Large intestine (tissue), 3 donors: ENCODE measurements at regions not wholly inside any gene's neighbourhood (a gene's known extent, or its start where the extent isn't known, plus 50 kb on each side); places are given as distances from the start of the nearest gene placed in this dataset.

Experiments
- DNase-seq, 2 donors: peaks; one replicate each; pipeline versions ENCODE4 v3.0.0 to v3.0.0-alpha.2; 2013
- H3K27ac ChIP-seq: one replicate; pipeline ENCODE4 v1.5.1; 2013; ENCODE audit warnings: low read length
- H3K27me3 ChIP-seq: 2 replicates; pipeline ENCODE4 v1.6.1; 2013; ENCODE audit warnings: low read length; ENCODE audit not compliant: control insufficient read depth, insufficient read depth
- H3K36me3 ChIP-seq: 2 replicates; pipeline ENCODE4 v1.6.1; 2013; ENCODE audit warnings: low read length; ENCODE audit not compliant: control insufficient read depth, insufficient read depth
- H3K4me1 ChIP-seq: one replicate; pipeline ENCODE4 v1.6.1; 2013; ENCODE audit warnings: low read length; ENCODE audit not compliant: control insufficient read depth, insufficient read depth
- H3K4me3 ChIP-seq: one replicate; pipeline ENCODE4 v1.5.1; 2013; ENCODE audit warnings: low read length
- H3K9me3 ChIP-seq: one replicate; pipeline ENCODE4 v1.6.1; 2013; ENCODE audit warnings: mild to moderate bottlenecking, low read depth, low read length, moderate library complexity; ENCODE audit not compliant: control insufficient read depth
- WGBS: methylation state at CpG from one replicate; pipeline ENCODE4 v1.1.5; 2013; ENCODE audit warnings: low lambda C conversion rate; ENCODE audit not compliant: insufficient coverage; 5-methylcytosine and 5-hydroxymethylcytosine counted together

DNA sequence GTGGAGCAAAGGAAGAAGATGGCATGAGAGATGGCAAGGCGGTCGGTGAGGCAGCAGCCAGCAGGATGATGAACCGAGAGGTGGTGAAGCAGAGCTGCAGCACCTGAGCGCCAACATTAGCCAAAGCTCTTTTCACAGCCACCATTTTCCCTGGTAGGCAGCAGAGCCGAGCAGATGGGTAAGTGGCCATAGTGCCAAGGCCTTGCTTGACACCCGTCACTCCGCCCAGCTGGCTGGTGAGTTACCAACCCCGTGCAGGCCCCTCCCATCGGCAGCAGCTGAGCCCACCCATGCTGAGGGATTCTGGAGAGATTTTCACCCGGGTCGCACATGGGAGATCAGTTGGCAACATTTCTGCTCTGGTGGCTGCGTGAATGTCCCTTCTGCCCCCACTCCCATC, 647.7 kb downstream of the PTPRU start:
- H3K27ac ChIP-seq = no peak overlapping the region
- no peaks in the 10 kb centered on the region for H3K9me3 ChIP-seq
- DNase-seq = no peak
- H3K4me1 ChIP-seq = no peaks in the 10 kb centered on the region
- WGBS = no CpG with 5 or more reads among the region's 12 CpGs
- no peaks in the 10 kb centered on the region for H3K36me3 ChIP-seq
- H3K4me3 ChIP-seq = no peak overlapping the region
- H3K27me3 ChIP-seq = no peaks in the 10 kb centered on the region

DNA sequence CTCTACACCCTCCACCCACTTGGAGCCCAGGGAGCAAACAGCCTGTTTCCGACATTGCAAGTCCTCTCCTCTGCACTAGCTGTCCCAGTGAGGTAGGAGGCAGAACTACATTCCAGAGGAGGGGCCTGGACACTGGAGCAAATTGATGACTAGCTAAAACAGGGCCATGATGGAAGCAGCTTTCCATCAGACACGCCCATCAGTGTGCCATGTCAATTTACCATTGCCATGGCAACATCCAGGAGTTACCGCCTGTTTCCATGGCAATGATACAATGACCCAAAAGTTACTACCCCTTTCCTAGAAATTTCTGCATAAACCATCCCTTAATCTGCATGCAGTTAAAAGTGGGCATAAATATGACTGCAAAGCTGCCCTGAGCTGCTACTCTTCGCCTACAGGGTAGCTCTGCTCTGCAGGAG, 647.1 kb downstream of the PTPRU start:
- no peaks in the 10 kb centered on the region for H3K9me3 ChIP-seq
- DNase-seq = no peak
- H3K4me3 ChIP-seq = no peak overlapping the region
- H3K36me3 ChIP-seq = no peaks in the 10 kb centered on the region
- no CpG with 5 or more reads among the region's 4 CpGs for WGBS
- H3K27ac ChIP-seq = no peak overlapping the region
- H3K4me1 ChIP-seq = no peaks in the 10 kb centered on the region
- H3K27me3 ChIP-seq = no peaks in the 10 kb centered on the region

- Histone ChIP-seq H3K27me3 (peaks cover 2% of the 10 kb centered on the region), H3K9me3 (no peaks in the 10 kb centered on the region), H3K27ac (no peak overlapping the region), H3K4me1 (no peaks in the 10 kb centered on the region), H3K36me3 (no peaks in the 10 kb centered on the region), H3K4me3 (no peak overlapping the region)
- no peak for DNase-seq
- no CpG with 5 or more reads among the region's 1 CpG for WGBS
Observed at GRCh38 chr1:29880556-29880955, 644.2 kb downstream of the PTPRU start.

GRCh38 chr1:29879217-29879616, 642.9 kb downstream of the PTPRU start:
- Histone ChIP-seq H3K4me1 (no peaks in the 10 kb centered on the region), H3K9me3 (no peaks in the 10 kb centered on the region), H3K4me3 (no peak overlapping the region), H3K27ac (no peak overlapping the region), H3K36me3 (no peaks in the 10 kb centered on the region), H3K27me3 (peaks cover 2% of the 10 kb centered on the region)
- no peak for DNase-seq
- WGBS = no CpG with 5 or more reads among the region's 8 CpGs

DNA sequence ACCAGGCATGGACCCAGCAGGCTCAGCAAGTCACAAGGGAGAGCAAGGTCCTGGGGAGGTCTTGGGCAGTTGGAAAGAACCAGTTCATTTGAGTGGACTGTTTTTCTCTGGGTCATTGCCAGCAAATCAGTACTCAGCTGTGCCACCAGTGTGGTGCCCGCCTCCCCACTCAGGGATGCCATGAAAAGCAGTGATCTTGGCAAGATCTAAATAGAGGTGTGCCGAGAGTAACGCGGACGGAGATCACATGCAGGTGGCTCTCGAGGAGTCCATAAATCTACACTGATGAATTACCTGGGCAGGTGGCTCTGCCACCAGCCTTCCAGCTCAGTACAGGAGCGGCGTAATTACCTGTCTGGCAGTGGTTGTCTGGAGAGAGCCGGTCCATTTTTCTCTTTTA, 642.2 kb downstream of the PTPRU start:
- WGBS = no CpG with 5 or more reads among the region's 9 CpGs
- no peak for DNase-seq
- peaks cover 2% of the 10 kb centered on the region for H3K27me3 ChIP-seq

GRCh38 chr1:29876902-29877301, 640.6 kb downstream of the PTPRU start:
- no peaks in the 10 kb centered on the region for H3K4me1 ChIP-seq
- no peak overlapping the region for H3K27ac ChIP-seq
- H3K27me3 ChIP-seq = peaks cover 2% of the 10 kb centered on the region
- no peak for DNase-seq
- no peak overlapping the region for H3K4me3 ChIP-seq
- H3K36me3 ChIP-seq = no peaks in the 10 kb centered on the region
- no CpG with 5 or more reads among the region's 8 CpGs for WGBS
- no peaks in the 10 kb centered on the region for H3K9me3 ChIP-seq

More for the DNA sequence above, 642.2 kb downstream of the PTPRU start:
- no peaks in the 10 kb centered on the region for H3K36me3 ChIP-seq
- H3K27ac ChIP-seq = no peak overlapping the region
- no peaks in the 10 kb centered on the region for H3K9me3 ChIP-seq
- no peaks in the 10 kb centered on the region for H3K4me1 ChIP-seq
- no peak overlapping the region for H3K4me3 ChIP-seq

DNA sequence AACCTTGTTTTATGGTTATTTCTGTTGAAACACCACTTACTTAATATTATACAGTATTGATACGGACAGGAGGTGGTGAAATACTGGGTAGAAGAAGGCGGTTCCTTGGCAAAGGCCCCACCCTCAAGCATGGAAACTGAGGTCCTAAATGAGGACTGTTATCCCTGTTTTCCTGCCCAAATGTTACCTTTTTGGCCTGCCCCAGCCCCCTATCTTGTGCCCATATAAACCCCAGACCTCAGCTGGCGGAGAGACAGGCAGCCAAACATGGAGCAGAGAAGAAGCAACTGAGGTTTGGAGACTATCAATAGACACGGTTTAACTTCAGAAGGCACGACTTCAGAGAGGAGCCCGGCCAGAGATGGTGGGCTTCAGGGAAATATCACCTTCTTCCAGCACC, 640.1 kb downstream of the PTPRU start:
- no peak for DNase-seq
- Histone ChIP-seq H3K36me3 (no peaks in the 10 kb centered on the region), H3K27ac (no peak overlapping the region), H3K4me1 (no peaks in the 10 kb centered on the region), H3K9me3 (no peaks in the 10 kb centered on the region), H3K4me3 (no peak overlapping the region), H3K27me3 (peaks cover 2% of the 10 kb centered on the region)
- no CpG with 5 or more reads among the region's 6 CpGs for WGBS

GRCh38 chr1:29875557-29876028, 639.3 kb downstream of the PTPRU start:
- Histone ChIP-seq H3K36me3 (no peaks in the 10 kb centered on the region), H3K4me3 (no peak overlapping the region), H3K4me1 (no peaks in the 10 kb centered on the region), H3K27ac (no peak overlapping the region), H3K27me3 (peaks cover 2% of the 10 kb centered on the region), H3K9me3 (no peaks in the 10 kb centered on the region)
- no peak for DNase-seq
- 75% methylated on average over 1 of the region's 2 CpGs for WGBS

DNA sequence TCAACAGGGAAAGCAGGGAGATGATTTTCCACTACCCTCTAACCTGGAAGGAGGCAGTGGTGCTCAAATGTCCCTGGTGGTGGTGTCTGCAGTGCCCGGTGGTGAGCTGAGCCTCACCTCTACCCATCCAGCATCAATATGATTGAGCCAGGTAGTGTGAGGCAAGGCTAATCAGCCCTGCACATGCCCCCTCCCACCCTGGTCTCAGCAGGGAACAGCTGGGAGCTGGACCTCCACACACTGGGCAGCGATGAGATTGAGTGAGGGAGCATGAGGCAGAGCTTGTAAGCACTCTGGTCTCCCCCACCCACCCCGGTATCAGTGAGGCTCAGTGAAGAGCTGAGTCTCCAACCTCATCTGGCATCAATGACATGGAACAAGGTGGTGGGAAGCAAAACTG, 634.3 kb downstream of the PTPRU start:
- no peaks in the 10 kb centered on the region for H3K27me3 ChIP-seq
- no CpG with 5 or more reads among the region's 3 CpGs for WGBS
- no peak overlapping the region for H3K4me3 ChIP-seq
- H3K27ac ChIP-seq = no peak overlapping the region
- DNase-seq = no peak
- no peaks in the 10 kb centered on the region for H3K36me3 ChIP-seq
- no peaks in the 10 kb centered on the region for H3K4me1 ChIP-seq
- H3K9me3 ChIP-seq = no peaks in the 10 kb centered on the region

DNA sequence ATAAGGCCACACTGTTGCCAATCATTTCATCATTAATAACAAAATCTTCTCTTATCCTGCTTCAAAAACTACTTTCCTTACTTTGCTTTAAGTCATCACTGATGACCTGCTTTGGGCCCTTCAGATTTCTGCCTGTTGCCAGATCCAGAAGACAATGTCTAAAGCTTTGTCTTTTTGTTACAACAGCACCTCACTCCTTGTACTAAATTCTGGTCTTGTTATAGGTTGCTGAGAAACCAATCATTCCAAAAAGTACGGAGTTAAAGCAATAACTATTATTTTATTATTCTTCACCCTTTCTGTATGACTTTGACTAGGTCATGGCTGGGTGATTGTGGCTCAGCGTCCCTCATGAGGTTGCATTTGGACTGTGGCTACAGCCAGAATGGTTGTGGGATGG, 633.5 kb downstream of the PTPRU start:
- DNase-seq = no peak
- no peak overlapping the region for H3K4me3 ChIP-seq
- no peaks in the 10 kb centered on the region for H3K36me3 ChIP-seq
- no CpG with 5 or more reads among the region's 2 CpGs for WGBS
- H3K27ac ChIP-seq = no peak overlapping the region
- H3K4me1 ChIP-seq = no peaks in the 10 kb centered on the region
- peaks cover 2% of the 10 kb centered on the region for H3K27me3 ChIP-seq
- no peaks in the 10 kb centered on the region for H3K9me3 ChIP-seq

DNA sequence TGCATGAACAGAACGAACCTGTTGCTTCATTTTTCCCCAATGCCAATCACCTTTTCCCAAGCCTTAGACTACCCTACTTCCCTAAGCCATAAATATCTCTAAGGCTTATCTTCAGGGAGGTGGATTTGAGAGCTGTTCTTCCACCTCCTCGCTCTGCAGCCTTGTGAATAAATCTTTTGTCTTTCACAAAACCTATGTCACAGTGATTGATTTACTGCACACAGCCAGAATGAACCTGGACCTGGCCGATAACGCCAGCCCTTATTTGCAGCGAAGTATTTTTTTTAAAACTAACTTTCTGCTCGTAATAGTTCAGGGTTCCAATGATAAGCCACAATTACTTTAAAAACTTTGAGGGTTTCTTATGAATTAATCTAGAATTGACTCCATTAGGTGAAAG, 632.6 kb downstream of the PTPRU start:
- H3K9me3 ChIP-seq = no peaks in the 10 kb centered on the region
- DNase-seq = no peak
- H3K36me3 ChIP-seq = no peaks in the 10 kb centered on the region
- WGBS = no CpG with 5 or more reads among the region's 6 CpGs
- peaks cover 2% of the 10 kb centered on the region for H3K27me3 ChIP-seq
- H3K27ac ChIP-seq = no peak overlapping the region
- H3K4me1 ChIP-seq = no peaks in the 10 kb centered on the region
- no peak overlapping the region for H3K4me3 ChIP-seq
